Ishikawa (cell line): ENCODE measurements at regions not wholly inside any gene's neighbourhood (a gene's known extent, or its start where the extent isn't known, plus 50 kb on each side); places are given as distances from the start of the nearest gene placed in this dataset.

ENCODE experiments used
- CREB1 ChIP-seq: IDR thresholded peaks from 2 replicates; pipeline ENCODE4 v1.6.1; 2012; ENCODE audit warnings: low read depth
- TEAD4 ChIP-seq: IDR thresholded peaks from 2 replicates; pipeline ENCODE4 v1.6.1; 2012

DNA sequence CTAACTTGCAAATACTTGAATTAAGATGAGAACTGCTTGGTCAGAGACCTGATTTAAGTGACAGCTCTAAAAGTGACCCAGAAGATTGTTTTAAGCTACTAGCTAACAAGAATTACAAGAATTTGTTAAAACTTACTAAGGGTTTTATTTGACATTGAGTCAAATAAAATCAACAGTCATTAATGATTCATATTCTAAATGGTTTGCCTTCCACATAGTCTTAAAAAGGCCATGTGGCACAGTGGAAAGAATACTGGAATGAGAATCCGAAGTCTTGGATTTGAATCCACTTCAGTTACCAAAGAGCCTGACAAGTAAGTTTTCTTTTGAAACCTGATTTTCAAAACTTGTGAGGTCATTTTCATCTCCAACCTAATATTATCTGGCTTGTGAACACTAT is 489.3 kb downstream of the ADCYAP1 start:
- TF ChIP-seq TEAD4: no peak
- no peak for TF ChIP-seq CREB1
